GM23338 (cell line): ENCODE measurements at regions not wholly inside any gene's neighbourhood (a gene's known extent, or its start where the extent isn't known, plus 50 kb on each side); places are given as distances from the start of the nearest gene placed in this dataset.

Source experiments
- ATAC-seq: fragments of 200-7000 bp; cut with Tn5 transposase; 3 replicates; pipeline ENCODE4 v1.9.1; 2020
- DNase-seq: peaks from one replicate; pipeline ENCODE4 v3.0.0-alpha.2; 2015; ENCODE audit warnings: low spot score
- H2AFZ ChIP-seq: fragments of 200-600 bp; sonication (generic); 2 replicates; pipeline ENCODE4 v1.8.0; 2016; ENCODE audit warnings: antibody characterized with exemption, mild to moderate bottlenecking, moderate library complexity
- H3F3A ChIP-seq: fragments of 200-600 bp; sonication (generic); replicated peaks from 2 replicates; pipeline ENCODE4 v1.8.0; 2017; ENCODE audit warnings: antibody characterized with exemption, mixed run types, low read depth
- H3K27ac ChIP-seq: fragments of 200-600 bp; sonication (generic); 2 replicates; pipeline ENCODE4 v1.6.1; 2016; ENCODE audit warnings: low read depth
- H3K27me3 ChIP-seq: fragments of 200-600 bp; sonication (generic); 2 replicates; pipeline ENCODE4 v1.8.0; 2016; ENCODE audit warnings: mild to moderate bottlenecking, mixed run types, moderate library complexity; ENCODE audit not compliant: insufficient read depth
- H3K36me3 ChIP-seq: fragments of 200-600 bp; sonication (generic); 2 replicates; pipeline ENCODE4 v1.8.0; 2016; ENCODE audit warnings: mild to moderate bottlenecking; ENCODE audit not compliant: insufficient read depth
- H3K4me1 ChIP-seq: fragments of 200-600 bp; sonication (generic); 2 replicates; pipeline ENCODE4 v1.8.0; 2016; ENCODE audit warnings: mild to moderate bottlenecking, moderate library complexity; ENCODE audit not compliant: insufficient read depth
- H3K4me2 ChIP-seq: fragments of 200-600 bp; sonication (generic); 2 replicates; pipeline ENCODE4 v1.7.1; 2017; ENCODE audit warnings: mixed run types
- H3K4me3 ChIP-seq: fragments of 200-600 bp; sonication (generic); 2 replicates; pipeline ENCODE4 v1.6.1; 2016; ENCODE audit warnings: mixed run types
- H3K79me2 ChIP-seq: fragments of 200-600 bp; sonication (generic); replicated peaks from 2 replicates; pipeline ENCODE4 v1.8.0; 2017; ENCODE audit warnings: mild to moderate bottlenecking; ENCODE audit not compliant: insufficient read depth
- H3K9me2 ChIP-seq: fragments of 200-600 bp; sonication (generic); 2 replicates; pipeline ENCODE4 v1.8.0; 2017; ENCODE audit not compliant: insufficient read depth
- H4K20me1 ChIP-seq: fragments of 200-600 bp; sonication (generic); replicated peaks from 2 replicates; pipeline ENCODE4 v1.8.0; 2017; ENCODE audit warnings: mild to moderate bottlenecking; ENCODE audit not compliant: insufficient read depth
- H3K27ac Mint-ChIP-seq: 2 replicates; pipeline ENCODE4 v1.8.0; 2020; ENCODE audit warnings: inconsistent platforms, mild to moderate bottlenecking, moderate library complexity, mixed read lengths
- H3K27me3 Mint-ChIP-seq: 3 replicates; pipeline ENCODE4 v1.8.0; 2022; ENCODE audit warnings: low read depth, mild to moderate bottlenecking, moderate library complexity, mixed read lengths, inconsistent platforms; ENCODE audit not compliant: insufficient read depth, poor library complexity
- H3K36me3 Mint-ChIP-seq: 3 replicates; pipeline ENCODE4 v1.8.0; 2021; ENCODE audit warnings: low read depth, mild to moderate bottlenecking, inconsistent platforms, moderate library complexity, mixed read lengths
- H3K4me1 Mint-ChIP-seq: 3 replicates; pipeline ENCODE4 v1.8.0; 2020; ENCODE audit warnings: mild to moderate bottlenecking, inconsistent platforms, mixed read lengths
- H3K4me3 Mint-ChIP-seq: 3 replicates; pipeline ENCODE4 v1.8.0; 2021; ENCODE audit warnings: moderate library complexity, mild to moderate bottlenecking, inconsistent platforms, mixed read lengths
- H3K9me3 Mint-ChIP-seq: 3 replicates; pipeline ENCODE4 v1.8.0; 2020; ENCODE audit warnings: moderate library complexity, mild to moderate bottlenecking, inconsistent platforms, mixed read lengths
- CREB1 ChIP-seq: fragments of 250-450 bp; sonication (Bioruptor Pico); IDR thresholded peaks from 2 replicates; pipeline ENCODE4 v1.5.0; 2020; ENCODE audit warnings: low read depth, mild to moderate bottlenecking, moderate library complexity
- EZH2 ChIP-seq: fragments of 200-600 bp; sonication (generic); IDR thresholded peaks from one replicate; pipeline ENCODE4 v1.8.0; 2017; ENCODE audit warnings: antibody characterized with exemption, mild to moderate bottlenecking, low read depth; ENCODE audit not compliant: unreplicated experiment
- EZH2phosphoT487 ChIP-seq: fragments of 200-600 bp; sonication (generic); IDR thresholded peaks from one replicate; pipeline ENCODE4 v1.8.1; 2018; ENCODE audit warnings: antibody characterized with exemption; ENCODE audit not compliant: unreplicated experiment
- JUNB ChIP-seq: IDR thresholded peaks from one replicate; pipeline ENCODE4 v1.6.1; 2016; ENCODE audit warnings: antibody characterized with exemption; ENCODE audit not compliant: unreplicated experiment
- NANOG ChIP-seq: IDR thresholded peaks from 2 replicates; pipeline ENCODE4 v1.6.1; 2016; ENCODE audit warnings: antibody characterized with exemption, borderline replicate concordance
- POLR2AphosphoS5 ChIP-seq: IDR thresholded peaks from 2 replicates; pipeline ENCODE4 v1.6.1; 2016; ENCODE audit warnings: antibody characterized with exemption, low read depth
- STAT1 ChIP-seq: IDR thresholded peaks from one replicate; pipeline ENCODE4 v1.6.1; 2016; ENCODE audit warnings: antibody characterized with exemption; ENCODE audit not compliant: unreplicated experiment
- ZNF114 ChIP-seq: fragments of 250-450 bp; sonication (Bioruptor Pico); IDR thresholded peaks from 2 replicates; pipeline ENCODE4 v1.5.0; 2020; ENCODE audit warnings: mild to moderate bottlenecking, moderate library complexity
- ZNF331 ChIP-seq: fragments of 250-450 bp; sonication (Bioruptor Pico); IDR thresholded peaks from 2 replicates; pipeline ENCODE4 v1.5.0; 2020; ENCODE audit warnings: low read depth, mild to moderate bottlenecking, moderate library complexity
- TF ChIP-seq, protein P1 (sequence below), 2 experiments: fragments of 200-600 bp in 1 of 2; sonication (generic) in 1 of 2; conservative IDR thresholded peaks; 2 replicates each; pipeline versions ENCODE4 v1.5.1 to v1.6.1; 2016 to 2017; ENCODE audit warnings: antibody characterized with exemption in 2 of 2, low read depth in 2 of 2, mild to moderate bottlenecking in 2 of 2, moderate library complexity in 1 of 2
- TF ChIP-seq, protein P2 (sequence below): IDR thresholded peaks from 2 replicates; pipeline ENCODE4 v1.6.1; 2016; ENCODE audit warnings: antibody characterized with exemption
- TF ChIP-seq, protein P3 (sequence below): fragments of 250-450 bp; sonication (Bioruptor Pico); IDR thresholded peaks from 2 replicates; pipeline ENCODE4 v1.5.0; 2020; ENCODE audit warnings: mild to moderate bottlenecking, moderate library complexity
- TF ChIP-seq, protein P4 (sequence below): IDR thresholded peaks from one replicate; pipeline ENCODE4 v1.6.1; 2018; ENCODE audit warnings: antibody characterized with exemption; ENCODE audit not compliant: unreplicated experiment

DNA sequence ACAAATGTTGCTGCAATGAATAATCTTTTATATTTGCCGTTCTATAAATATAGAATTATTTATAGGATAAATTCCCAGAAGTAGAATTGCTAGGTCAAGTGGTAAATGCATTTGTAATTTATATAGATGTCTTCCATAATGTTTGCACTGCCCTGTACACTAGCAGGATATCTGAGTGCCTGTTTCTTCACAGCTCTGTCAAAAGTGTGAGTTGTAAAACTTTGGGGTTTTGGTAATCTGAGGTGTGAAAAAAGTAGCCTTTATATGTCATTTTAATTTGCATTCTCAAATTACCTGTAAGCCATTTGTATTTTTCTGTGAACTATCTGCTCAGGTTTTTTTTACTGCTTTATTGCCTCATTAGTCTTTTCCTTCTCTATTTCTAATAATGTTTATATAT lies 271.2 kb downstream of the NEBL start:
- Histone ChIP-seq H3F3A (no peaks in the 10 kb centered on the region), H4K20me1 (no peaks in the 10 kb centered on the region), H3K4me1 (0 out of 2 replicates have a peak, but pooled peaks cover 12% of the 10 kb centered on the region), H3K27ac (no peak overlapping the region), H3K27me3 (no peaks in the 10 kb centered on the region), H3K4me2 (no peak overlapping the region), H2AFZ (no peak overlapping the region), H3K36me3 (no peaks in the 10 kb centered on the region), H3K4me3 (no peak overlapping the region), H3K79me2 (no peaks in the 10 kb centered on the region), H3K9me2 (no peaks in the 10 kb centered on the region)
- DNase-seq (no peak), ATAC-seq (no peak)
- Mint-ChIP-seq H3K9me3 (no peaks in the 10 kb centered on the region), H3K36me3 (no peaks in the 10 kb centered on the region), H3K4me1 (no peaks in the 10 kb centered on the region), H3K4me3 (no peak overlapping the region), H3K27me3 (no peaks in the 10 kb centered on the region), H3K27ac (no peak overlapping the region)
- TF ChIP-seq JUNB (no peak), CREB1 (CRISPR knock-in tag) (no peak), ZNF114 (no peak), ZNF331 (CRISPR knock-in tag) (no peak), NANOG (no peak), POLR2AphosphoS5 (no peak), EZH2phosphoT487 (no peak), STAT1 (no peak), EZH2 (no peak)
- TF ChIP-seq, protein P1, sequence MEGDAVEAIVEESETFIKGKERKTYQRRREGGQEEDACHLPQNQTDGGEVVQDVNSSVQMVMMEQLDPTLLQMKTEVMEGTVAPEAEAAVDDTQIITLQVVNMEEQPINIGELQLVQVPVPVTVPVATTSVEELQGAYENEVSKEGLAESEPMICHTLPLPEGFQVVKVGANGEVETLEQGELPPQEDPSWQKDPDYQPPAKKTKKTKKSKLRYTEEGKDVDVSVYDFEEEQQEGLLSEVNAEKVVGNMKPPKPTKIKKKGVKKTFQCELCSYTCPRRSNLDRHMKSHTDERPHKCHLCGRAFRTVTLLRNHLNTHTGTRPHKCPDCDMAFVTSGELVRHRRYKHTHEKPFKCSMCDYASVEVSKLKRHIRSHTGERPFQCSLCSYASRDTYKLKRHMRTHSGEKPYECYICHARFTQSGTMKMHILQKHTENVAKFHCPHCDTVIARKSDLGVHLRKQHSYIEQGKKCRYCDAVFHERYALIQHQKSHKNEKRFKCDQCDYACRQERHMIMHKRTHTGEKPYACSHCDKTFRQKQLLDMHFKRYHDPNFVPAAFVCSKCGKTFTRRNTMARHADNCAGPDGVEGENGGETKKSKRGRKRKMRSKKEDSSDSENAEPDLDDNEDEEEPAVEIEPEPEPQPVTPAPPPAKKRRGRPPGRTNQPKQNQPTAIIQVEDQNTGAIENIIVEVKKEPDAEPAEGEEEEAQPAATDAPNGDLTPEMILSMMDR (conservative IDR thresholded peaks at IDR 0.05; ENCODE audit: low read depth in 2 of 2), result no peak
- TF ChIP-seq, protein P2, sequence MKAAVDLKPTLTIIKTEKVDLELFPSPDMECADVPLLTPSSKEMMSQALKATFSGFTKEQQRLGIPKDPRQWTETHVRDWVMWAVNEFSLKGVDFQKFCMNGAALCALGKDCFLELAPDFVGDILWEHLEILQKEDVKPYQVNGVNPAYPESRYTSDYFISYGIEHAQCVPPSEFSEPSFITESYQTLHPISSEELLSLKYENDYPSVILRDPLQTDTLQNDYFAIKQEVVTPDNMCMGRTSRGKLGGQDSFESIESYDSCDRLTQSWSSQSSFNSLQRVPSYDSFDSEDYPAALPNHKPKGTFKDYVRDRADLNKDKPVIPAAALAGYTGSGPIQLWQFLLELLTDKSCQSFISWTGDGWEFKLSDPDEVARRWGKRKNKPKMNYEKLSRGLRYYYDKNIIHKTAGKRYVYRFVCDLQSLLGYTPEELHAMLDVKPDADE, result no peak
- TF ChIP-seq, protein P3, sequence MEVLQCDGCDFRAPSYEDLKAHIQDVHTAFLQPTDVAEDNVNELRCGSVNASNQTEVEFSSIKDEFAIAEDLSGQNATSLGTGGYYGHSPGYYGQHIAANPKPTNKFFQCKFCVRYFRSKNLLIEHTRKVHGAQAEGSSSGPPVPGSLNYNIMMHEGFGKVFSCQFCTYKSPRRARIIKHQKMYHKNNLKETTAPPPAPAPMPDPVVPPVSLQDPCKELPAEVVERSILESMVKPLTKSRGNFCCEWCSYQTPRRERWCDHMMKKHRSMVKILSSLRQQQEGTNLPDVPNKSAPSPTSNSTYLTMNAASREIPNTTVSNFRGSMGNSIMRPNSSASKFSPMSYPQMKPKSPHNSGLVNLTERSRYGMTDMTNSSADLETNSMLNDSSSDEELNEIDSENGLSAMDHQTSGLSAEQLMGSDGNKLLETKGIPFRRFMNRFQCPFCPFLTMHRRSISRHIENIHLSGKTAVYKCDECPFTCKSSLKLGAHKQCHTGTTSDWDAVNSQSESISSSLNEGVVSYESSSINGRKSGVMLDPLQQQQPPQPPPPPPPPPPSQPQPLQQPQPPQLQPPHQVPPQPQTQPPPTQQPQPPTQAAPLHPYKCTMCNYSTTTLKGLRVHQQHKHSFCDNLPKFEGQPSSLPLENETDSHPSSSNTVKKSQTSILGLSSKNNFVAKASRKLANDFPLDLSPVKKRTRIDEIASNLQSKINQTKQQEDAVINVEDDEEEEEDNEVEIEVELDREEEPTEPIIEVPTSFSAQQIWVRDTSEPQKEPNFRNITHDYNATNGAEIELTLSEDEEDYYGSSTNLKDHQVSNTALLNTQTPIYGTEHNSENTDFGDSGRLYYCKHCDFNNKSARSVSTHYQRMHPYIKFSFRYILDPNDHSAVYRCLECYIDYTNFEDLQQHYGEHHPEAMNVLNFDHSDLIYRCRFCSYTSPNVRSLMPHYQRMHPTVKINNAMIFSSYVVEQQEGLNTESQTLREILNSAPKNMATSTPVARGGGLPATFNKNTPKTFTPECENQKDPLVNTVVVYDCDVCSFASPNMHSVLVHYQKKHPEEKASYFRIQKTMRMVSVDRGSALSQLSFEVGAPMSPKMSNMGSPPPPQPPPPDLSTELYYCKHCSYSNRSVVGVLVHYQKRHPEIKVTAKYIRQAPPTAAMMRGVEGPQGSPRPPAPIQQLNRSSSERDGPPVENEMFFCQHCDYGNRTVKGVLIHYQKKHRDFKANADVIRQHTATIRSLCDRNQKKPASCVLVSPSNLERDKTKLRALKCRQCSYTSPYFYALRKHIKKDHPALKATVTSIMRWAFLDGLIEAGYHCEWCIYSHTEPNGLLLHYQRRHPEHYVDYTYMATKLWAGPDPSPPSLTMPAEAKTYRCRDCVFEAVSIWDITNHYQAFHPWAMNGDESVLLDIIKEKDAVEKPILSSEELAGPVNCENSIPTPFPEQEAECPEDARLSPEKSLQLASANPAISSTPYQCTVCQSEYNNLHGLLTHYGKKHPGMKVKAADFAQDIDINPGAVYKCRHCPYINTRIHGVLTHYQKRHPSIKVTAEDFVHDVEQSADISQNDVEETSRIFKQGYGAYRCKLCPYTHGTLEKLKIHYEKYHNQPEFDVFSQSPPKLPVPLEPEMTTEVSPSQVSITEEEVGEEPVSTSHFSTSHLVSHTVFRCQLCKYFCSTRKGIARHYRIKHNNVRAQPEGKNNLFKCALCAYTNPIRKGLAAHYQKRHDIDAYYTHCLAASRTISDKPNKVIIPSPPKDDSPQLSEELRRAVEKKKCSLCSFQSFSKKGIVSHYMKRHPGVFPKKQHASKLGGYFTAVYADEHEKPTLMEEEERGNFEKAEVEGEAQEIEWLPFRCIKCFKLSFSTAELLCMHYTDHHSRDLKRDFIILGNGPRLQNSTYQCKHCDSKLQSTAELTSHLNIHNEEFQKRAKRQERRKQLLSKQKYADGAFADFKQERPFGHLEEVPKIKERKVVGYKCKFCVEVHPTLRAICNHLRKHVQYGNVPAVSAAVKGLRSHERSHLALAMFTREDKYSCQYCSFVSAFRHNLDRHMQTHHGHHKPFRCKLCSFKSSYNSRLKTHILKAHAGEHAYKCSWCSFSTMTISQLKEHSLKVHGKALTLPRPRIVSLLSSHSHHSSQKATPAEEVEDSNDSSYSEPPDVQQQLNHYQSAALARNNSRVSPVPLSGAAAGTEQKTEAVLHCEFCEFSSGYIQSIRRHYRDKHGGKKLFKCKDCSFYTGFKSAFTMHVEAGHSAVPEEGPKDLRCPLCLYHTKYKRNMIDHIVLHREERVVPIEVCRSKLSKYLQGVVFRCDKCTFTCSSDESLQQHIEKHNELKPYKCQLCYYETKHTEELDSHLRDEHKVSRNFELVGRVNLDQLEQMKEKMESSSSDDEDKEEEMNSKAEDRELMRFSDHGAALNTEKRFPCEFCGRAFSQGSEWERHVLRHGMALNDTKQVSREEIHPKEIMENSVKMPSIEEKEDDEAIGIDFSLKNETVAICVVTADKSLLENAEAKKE, result no peak
- TF ChIP-seq, protein P4, sequence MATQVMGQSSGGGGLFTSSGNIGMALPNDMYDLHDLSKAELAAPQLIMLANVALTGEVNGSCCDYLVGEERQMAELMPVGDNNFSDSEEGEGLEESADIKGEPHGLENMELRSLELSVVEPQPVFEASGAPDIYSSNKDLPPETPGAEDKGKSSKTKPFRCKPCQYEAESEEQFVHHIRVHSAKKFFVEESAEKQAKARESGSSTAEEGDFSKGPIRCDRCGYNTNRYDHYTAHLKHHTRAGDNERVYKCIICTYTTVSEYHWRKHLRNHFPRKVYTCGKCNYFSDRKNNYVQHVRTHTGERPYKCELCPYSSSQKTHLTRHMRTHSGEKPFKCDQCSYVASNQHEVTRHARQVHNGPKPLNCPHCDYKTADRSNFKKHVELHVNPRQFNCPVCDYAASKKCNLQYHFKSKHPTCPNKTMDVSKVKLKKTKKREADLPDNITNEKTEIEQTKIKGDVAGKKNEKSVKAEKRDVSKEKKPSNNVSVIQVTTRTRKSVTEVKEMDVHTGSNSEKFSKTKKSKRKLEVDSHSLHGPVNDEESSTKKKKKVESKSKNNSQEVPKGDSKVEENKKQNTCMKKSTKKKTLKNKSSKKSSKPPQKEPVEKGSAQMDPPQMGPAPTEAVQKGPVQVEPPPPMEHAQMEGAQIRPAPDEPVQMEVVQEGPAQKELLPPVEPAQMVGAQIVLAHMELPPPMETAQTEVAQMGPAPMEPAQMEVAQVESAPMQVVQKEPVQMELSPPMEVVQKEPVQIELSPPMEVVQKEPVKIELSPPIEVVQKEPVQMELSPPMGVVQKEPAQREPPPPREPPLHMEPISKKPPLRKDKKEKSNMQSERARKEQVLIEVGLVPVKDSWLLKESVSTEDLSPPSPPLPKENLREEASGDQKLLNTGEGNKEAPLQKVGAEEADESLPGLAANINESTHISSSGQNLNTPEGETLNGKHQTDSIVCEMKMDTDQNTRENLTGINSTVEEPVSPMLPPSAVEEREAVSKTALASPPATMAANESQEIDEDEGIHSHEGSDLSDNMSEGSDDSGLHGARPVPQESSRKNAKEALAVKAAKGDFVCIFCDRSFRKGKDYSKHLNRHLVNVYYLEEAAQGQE, result no peak
